NOMO-1 (cell line): ENCODE measurements at regions not wholly inside any gene's neighbourhood (a gene's known extent, or its start where the extent isn't known, plus 50 kb on each side); places are given as distances from the start of the nearest gene placed in this dataset.
"Not testable (repeated sequence)": the region's sequence is repeated elsewhere in the genome, so short reads cannot be mapped to it uniquely, and the experiment has no call there.

Source experiments
- DNase-seq, 2 experiments: peaks; one replicate each; lab custom pipeline; 2025; ENCODE audit not compliant: unreplicated experiment in 2 of 2; lab: John Stamatoyannopoulos, UW

DNA sequence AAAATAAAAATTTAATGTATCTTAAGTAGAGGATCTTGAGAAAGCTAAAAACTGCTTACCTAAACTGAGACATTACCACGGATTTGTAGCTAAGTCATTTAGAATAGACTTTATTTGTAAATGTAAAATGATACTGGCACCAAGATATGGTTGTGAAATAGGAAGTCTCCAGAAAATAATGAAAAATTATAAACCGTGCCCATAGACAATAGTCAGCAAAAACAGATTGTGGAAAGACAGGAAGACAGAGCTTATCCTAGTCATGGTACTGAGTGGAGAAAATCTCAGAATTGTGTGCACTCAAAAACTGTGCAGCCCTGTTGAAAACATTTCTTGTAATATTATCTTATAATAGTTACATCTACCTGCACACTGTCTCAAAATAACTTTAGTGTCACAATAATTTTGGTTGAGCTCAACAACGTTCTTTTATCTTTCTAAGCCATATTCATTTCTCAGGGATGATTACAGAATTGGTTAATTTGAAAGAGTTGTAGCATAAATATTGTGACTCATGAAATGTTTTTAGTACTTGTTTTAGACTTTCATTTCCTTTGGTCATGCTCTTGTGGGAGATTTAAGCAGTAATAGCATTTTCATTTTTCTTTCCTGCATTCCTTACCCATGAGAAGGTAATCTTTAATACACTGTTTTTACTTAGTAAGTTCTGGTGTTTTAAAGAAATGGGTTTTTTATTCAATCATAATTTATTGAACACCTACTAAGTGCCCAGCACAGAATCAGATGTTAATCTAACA is 174.5 kb downstream of the SOX4 start:
- DNase-seq: no peak

DNA sequence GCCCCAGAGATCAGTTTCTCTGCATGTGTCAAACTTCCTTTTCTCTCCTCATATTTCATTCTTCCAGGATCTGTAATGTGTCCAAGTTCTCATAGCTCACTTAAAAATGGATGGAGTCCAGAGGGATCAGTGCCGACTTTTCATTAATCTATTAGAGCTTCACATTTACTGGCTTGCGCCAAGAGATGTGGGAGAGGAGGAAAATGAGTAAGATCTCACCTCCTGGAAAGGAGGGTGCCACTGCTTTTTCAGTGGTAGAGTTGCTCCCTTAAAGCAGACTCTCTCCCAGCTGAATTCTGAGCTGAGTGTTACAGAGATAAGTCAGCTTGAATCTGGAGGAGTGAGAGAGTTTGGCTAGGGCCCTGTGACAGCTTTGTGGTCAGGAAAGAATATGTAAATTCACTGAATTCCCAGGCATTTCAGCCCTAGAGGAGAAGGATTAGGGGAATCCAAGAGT is 175.9 kb downstream of the SOX4 start:
- DNase-seq: no peak

DNA sequence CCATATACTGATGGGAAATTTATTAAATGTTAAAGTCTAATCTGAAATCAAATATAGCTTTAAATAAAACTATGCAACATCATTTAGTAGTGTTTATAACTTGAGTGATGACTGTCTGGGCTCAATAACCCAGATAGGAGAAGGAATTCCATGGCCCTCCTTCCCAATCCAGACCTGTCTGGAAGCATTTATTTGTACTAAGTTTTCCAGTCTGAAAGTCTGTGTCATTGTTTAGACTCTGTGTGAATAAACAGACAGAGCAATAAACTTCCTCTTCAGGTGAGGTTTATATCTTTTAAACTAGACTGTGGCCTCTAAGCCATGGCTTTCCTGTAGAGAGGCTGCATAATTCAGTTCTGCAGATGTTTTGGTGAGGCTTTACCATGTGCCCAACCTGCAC is 176.4 kb downstream of the SOX4 start:
- DNase-seq: no peak

DNA sequence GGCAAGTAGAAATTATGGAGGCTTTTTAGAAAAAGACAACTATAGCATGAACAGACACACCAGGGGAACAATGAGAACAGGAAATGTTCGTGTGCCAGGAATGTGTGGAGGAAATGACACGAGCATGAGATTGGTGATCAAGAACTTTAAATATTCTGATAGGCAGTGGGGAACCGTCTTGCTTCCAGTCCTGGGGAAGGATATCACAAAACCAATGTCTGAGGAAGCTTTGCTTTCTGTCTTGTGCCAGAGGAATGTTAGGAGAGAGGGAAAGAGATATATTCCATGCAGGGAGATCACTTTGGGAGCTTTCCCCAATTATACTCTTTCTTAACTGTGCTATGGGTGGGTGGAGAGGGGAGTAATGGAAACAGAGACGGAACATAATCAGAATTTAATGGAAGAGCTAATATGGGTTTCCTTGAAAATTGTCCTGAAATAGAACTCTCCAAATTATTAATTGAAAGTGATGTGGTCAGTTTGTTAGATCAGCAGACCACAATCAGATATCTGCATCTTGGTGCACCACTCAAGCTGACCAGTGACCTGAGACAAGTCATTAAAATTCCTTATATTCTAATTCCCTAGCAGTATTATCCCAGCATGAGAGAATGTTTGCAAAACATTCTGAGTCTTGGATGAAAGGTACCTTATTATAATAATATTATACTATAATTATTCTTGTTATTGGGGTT is 178.2 kb downstream of the SOX4 start:
- no peak for DNase-seq

DNA sequence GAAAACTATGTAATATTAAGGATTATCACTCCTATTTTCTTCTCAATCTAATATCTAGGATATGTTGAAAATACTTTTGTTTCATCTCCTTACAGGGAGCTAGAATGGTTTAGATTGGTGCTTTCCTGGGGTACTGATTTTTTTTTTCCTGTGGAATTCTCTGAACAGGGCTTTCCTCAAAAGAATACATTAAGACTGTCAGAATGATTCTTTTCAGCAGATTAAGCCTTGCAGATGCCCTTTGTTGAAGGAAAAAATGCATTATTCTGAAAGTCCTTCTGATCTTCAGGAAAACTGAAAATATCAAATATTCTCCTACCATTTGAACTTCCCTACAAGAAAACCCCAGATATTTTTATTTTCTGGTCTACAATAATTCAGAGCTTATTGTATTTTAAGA is 178.9 kb downstream of the SOX4 start:
- DNase-seq: no peak

DNA sequence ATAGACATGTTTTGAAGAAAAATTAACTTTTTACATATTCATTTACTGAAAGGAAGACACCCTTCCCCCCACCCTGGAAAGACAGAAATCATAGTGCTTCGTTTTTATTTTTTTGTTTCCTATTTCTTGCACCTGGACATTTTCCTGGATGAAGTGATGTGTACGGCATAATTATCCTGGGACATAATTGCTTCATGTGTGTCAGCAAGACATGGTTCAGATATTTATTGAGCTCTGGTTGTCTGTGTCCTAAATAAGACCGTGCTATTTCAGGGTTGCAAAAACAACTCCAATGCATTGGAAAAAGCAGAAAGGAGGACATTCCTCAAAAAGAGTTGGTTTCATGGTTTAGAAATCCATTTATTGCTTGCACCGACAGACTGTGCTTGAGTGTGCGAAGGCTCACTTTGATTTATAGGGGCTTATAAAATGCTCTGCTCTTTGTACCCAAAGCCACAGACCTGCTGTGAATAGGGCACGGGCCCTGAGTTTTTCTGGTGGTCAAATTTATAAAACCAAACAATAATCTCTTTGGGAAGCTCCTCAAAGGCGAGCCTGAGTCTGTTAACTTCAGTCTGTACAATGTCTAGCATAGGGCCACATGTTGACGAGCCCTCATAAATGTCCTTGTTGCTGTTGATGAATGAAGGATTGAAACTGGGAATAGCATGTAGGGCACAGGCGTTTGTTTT is 179.5 kb downstream of the SOX4 start:
- DNase-seq: no peak

DNA sequence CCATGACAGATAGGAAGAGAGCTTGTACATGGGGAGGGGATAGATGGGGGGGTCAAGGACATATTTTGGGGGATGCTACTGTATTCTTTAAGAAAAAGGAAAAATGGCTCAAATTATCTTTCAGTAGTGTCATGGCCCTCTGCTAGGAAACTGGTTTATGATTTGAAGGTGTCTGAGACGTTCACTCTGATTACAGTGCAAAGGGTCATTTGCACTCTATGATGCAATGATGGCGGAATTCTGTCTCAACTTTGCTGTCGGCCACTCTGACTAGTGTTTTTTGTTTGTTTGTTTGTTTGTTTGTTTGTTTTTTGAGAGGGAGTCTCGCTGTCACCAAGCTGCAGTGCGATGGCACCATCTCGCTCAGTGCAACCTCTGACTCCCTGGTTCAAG is 180.0 kb downstream of the SOX4 start:
- DNase-seq: no peak

DNA sequence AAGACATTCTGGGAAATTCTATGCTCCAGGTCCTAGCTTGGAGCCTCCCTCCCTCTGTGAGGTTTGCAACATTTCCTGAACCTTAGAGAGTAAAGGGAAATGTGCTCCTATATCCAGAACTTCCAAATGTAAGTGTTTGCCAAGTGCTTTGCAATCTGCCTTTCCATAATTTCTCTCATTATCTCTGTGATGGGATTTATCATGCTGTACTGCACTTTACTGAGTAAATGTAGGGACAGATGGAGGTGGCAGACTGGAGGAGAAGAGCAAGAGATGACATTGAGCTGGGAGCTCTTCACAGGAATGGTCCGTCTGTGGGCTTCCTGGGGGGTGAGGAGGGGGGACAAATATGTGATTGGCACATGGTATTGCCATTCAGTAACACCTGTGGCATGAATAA is 184.3 kb downstream of the SOX4 start:
- DNase-seq: no peak

DNA sequence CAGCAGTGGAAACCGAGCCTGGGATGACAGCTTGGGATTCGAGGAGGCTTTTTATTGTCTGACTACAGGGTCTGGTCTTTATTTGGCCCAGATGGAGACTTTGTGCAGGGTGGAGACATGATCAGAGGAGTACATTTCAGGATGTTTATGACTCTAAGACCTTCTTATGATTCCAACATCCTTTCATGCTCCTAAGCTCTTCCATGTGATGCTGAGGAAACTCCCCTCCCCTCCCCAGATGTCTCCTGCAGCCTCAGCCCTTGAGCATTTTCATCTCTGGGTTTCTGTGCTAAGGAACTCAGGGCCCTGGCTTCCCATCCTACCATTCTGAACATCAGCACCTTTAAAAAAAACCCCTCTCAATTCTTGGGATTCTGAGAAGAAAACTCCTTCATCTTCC is 186.6 kb downstream of the SOX4 start:
- DNase-seq: no peak

DNA sequence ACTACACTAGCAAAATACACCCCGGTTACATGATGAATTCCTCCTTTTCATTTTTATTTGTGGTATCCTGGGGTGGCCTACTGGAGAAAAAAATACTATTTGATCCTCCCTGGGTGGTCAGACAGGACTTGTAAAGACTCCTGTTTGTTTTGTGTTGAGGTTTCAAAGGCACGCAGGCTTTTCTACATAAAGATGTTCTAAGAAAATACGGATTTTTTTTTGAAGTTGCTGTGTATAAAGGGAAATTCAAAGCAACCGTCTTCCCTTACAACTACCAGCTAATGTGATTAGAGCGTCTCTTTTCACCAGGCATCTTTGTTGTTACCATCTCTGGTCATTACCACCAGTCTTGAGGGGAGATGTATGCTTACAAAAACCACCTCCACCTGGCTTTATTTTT is 187.1 kb downstream of the SOX4 start:
- DNase-seq: no peak

DNA sequence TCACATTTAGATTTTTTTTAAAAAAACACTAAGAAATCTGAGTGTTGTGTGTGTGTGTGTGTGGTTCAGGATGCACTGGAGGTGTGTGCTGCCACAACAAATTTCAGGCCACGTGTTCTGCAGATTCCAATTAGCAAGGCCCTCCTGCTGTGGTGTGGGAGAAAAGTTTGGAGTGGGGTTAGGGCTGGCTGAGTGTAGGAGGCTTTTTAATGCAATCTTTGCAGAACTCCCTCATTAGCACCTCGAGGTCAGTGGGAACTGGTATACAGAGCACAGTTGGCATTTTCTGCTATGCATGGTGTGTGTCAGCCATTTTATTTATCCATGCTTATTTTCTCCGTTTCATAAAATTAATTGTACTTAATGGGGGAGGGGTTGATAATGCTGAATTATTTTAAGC is 187.6 kb downstream of the SOX4 start:
- DNase-seq: no peak

DNA sequence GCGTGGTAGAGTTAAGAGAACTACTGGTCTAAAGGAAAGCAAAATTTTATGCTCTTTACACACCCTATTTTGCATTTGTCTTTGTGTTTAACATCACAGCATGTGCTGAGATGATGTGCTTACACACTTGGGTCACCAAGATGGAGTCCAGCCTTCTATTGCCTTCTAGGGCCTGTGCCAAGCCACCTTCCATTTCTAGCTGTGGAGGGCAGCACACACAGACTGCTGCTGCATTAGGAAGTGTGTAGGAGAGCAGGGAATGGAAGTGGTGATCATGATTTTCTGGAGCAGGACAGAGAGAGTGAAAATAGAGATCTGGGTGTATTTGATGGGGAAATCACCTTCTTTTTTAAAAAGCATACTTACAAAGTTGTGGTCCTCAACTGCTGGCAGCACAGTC is 191.6 kb downstream of the SOX4 start:
- DNase-seq: no peak

DNA sequence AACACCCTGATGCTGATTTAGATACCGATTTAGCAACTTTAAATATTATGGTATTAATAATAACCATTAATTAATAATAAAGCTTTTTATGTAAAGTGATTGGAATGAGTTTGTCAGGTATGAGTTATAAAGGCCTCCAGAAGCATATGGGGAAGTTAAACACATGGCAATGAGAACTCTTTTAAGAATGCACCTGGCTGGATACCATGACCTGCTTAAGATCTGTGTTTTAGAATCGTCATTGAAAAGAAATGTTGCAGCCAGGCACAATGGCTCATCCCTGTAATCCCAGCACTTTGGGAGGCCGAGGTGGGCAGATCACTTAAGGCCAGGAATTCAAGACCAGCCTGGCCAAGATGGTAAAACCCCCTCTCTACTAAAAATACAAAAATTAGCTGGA is 197.5 kb downstream of the SOX4 start:
- no peak for DNase-seq

DNA sequence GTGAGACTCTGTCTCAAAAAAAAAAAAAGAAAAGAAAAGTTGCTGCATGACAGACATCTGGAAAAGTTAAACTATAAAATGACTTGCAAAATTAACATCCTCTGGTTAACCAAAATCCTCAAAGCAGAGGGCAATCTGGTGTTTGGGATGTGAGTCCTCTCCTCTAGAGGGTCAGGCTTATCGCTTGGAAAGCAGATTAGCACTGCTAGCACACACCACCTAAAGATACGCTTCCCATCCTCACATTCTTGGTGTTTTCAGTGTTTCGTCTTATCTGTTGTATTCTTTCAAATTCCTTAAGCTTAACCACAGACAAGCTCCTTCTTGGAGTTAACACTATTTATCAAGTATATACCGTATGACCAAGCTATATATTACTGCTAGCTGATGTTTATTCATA is 198.0 kb downstream of the SOX4 start:
- DNase-seq: no peak

DNA sequence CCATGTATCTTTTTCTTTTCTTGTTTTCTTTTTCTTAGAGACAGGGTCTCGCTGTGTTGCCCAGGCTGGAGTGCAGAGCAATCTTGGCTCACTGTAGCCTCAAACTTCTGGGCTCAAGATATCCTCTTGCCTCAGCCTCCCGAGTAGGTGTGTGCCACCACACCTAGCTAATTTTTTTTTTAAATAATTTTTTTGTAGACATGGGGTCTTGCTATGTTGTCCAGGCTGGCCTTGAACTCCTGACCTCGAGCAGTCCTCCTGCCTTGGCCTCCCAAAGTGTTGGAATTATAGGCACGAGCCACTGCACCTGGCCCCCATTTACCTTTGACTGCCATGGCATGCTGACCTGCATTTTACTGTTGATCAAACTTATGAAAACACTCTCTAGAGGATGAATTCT is 198.6 kb downstream of the SOX4 start:
- no peak for DNase-seq

DNA sequence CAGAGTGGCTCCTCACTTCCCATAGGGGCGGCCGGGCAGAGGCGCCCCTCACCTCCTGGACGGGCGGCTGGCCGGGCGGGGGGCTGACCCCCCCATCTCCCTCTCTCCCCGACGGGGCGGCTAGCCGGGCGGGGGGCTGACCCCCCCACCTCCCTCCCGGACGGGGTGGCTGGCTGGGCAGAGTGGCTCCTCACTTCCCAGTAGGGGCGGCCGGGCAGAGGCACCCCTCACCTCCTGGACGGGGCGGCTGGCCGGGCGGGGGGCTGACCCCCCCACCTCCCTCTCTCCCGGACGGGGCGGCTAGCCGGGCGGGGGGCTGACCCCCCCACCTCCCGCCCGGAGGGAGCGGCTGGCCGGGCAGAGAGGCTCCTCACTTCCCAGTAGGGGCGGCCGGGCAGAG is 203.4 kb downstream of the SOX4 start:
- not testable (repeated sequence) for DNase-seq

DNA sequence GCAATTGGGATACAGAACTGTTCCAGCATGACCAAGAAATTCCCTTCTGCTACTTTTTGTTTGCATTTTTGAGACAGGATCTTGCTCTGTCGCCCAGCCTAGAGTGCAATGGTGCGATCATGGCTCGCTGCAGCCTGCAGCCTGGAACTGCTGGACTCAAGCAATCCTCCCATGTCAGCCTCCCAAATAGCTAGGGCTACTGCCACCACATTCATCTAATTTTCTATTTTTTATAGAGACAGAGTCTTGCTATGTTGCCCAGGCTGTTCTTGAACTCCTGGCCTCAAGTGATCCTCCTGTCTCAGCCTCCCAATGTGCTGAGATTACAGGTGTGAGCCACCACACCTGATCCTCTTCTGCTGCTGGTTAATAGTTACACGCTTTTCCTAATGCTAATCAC is 204.9 kb downstream of the SOX4 start:
- DNase-seq: no peak

DNA sequence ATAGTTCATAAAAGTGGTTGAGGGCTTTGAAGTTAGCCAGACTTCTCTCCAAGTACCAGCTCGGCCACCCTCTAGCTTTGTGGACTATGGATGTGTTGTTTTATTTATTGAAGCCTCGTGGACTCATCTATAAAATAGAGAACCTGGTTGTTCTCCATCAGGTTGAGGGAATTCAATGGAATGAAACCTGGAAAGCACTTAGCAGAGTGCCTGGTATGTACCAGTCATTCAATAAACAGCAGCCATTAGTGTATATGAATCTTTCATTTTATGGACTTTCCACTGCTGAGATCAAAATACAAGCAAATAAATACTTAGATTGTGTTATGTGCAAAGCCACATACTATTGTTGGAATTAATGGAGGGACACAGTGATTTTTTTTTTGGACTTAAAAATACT is 206.8 kb downstream of the SOX4 start:
- no peak for DNase-seq

DNA sequence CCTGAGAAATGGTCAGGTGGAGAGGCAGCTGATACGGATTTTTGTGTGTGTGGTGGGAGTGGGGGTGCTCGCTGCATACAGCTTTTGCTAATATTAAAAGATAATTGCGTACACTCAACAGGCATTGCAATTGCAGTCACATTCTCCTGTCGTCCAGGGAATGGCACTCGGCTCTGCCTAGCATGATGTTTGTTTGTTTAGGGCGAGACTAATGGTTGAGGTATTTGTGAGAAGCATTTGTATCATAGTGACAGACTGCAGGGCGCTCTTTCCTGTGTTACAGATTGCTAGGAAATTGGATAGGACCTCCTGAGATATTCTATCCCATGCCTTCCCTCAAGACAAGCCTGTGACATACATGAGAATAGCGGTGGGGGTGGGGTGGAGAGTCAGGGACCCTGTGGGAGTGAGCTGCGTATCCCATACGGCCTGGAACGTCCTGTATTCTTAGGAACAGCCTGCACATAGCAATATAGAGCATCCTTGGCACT is 207.4 kb downstream of the SOX4 start:
- DNase-seq: no peak

DNA sequence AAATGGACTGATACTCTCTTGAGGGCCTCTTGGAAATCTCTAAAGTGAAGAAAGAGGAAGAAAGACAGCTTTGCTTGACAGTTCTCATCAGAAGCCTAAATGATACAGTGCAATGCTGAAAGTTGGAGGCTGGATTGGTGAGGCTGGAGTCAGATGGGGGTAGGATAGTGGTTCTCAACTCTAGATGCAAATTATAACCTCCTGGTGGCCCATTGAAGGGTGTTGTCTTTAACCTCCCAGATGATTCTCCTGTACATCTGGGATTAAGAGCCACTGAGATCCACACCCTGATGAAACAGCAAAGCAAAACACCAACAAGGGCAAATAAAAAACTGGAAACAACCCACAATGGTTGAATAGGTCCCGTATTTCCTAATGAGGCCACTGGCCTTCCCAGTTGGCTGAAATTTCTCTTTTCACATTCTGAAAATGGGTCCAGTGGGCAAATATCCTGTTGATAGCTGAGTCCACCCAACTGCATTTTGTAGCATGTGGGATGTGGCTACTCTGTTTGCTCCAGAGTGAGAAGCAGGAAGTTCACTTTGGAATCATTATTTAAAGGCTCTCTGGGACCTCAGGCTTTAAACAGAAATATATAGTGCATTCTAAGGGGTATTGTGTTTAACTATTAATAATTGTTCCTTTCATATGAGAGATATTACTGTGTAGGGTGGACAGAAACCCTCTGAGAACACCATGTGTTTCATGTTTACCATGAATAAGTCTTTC is 208.1 kb downstream of the SOX4 start:
- DNase-seq: no peak

DNA sequence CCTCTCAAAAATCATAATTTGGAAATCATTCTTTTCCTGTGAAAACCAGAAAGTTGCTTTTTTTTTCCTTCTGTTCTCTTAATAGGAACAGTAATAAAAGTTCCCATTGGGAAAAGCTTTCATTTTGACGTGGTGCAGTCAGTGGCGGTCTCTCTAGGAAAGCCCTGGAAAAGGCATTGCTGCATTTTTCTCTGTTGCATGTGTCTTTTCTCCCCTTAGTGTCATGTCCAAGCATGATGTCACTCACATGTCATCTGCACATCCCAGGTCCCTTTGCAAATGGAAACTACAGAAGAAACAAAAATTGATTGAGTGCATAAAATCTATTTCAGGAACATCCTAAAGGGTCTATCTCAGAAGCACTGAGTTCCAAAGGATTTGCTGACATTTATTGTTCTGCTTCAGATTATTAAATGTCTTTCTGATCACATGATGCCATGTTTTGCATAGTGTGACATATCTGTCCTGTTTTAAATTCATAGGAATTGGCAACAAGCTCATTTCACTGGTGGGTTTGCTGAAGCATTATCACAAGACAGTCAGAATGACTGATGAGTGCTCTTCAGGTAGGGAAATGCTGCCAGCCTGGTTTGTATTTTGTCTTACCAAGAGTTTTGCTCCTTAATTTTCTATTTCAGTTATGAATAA is 208.7 kb downstream of the SOX4 start:
- no peak for DNase-seq
